22Rv1 (cell line): ENCODE measurements at regions not wholly inside any gene's neighbourhood (a gene's known extent, or its start where the extent isn't known, plus 50 kb on each side); places are given as distances from the start of the nearest gene placed in this dataset.
"Not testable (repeated sequence)": the region's sequence is repeated elsewhere in the genome, so short reads cannot be mapped to it uniquely, and the experiment has no call there.

Experiments used
- H3K27ac ChIP-seq: fragments of 450-650 bp; 2 replicates; pipeline ENCODE4 v1.5.1; 2017
- ZFX ChIP-seq: fragments of 450-650 bp; IDR thresholded peaks from 2 replicates; pipeline ENCODE4 v1.6.1; 2017; ENCODE audit warnings: antibody characterized with exemption, borderline replicate concordance
- TF ChIP-seq, protein P1 (sequence below): fragments of 450-650 bp; IDR thresholded peaks from 2 replicates; pipeline ENCODE4 v1.5.1; 2017; ENCODE audit warnings: mild to moderate bottlenecking

DNA sequence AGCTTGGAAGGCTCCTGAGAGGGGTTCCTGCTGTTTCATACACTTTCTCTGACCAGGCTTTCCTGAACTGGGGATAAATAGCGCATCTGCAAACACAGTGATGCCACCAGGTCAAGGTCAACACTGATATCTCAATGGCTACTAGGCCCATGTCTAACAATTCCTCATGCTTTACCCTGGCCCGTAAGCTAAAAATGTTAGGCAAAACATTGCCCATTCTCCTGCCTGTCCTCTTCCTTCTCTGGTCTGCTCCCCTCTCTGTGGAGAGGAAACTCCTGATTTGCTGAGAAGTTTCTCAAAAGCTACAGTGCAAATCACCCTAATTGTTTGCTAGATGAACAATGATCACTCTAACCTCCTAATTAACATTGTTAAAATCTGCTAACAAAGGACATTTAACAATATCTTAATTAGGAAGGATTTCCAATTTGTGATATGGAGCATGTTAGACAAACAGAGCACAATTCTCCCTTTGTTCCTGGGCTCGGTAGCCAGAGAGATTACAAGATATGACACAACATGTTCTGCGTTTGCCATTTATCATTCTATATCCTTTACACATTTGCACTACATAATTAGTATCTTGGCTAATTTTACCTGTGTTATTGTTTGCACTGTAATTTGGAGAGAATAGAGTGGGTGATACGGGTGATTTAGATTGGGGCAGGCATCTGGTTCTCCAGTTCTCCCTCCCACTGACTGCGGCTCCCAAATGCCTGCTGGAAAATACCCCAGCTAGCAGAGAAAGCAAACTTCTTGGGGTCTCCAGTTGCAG, 266.8 kb downstream of the CD83 start:
- no peak overlapping the region for H3K27ac ChIP-seq

DNA sequence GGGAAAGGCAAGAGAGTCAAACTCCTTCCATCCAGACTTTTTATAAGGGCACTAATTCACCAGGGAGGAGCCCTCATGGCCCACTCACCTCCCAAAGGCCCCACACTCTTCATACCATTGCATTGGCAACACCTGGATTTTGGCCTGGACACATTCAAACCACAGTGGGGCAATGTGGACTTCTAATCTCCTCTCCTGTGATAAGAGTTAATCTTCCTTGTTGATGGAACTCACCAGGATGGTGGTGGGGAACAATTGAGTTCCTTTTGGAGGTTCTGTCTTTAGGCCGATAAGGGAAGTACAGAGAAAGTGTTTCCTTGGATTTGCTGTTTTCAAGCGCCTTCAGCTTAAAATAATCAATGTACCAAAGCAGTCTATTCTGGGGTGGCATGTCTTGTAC, 268.7 kb downstream of the CD83 start:
- TF ChIP-seq, protein P1, sequence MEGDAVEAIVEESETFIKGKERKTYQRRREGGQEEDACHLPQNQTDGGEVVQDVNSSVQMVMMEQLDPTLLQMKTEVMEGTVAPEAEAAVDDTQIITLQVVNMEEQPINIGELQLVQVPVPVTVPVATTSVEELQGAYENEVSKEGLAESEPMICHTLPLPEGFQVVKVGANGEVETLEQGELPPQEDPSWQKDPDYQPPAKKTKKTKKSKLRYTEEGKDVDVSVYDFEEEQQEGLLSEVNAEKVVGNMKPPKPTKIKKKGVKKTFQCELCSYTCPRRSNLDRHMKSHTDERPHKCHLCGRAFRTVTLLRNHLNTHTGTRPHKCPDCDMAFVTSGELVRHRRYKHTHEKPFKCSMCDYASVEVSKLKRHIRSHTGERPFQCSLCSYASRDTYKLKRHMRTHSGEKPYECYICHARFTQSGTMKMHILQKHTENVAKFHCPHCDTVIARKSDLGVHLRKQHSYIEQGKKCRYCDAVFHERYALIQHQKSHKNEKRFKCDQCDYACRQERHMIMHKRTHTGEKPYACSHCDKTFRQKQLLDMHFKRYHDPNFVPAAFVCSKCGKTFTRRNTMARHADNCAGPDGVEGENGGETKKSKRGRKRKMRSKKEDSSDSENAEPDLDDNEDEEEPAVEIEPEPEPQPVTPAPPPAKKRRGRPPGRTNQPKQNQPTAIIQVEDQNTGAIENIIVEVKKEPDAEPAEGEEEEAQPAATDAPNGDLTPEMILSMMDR, result no peak
- TF ChIP-seq ZFX, result no peak
- H3K27ac ChIP-seq, result no peak overlapping the region

More for the DNA sequence above, 266.8 kb downstream of the CD83 start:
- TF ChIP-seq, protein P1, result no peak
- no peak for TF ChIP-seq ZFX

DNA sequence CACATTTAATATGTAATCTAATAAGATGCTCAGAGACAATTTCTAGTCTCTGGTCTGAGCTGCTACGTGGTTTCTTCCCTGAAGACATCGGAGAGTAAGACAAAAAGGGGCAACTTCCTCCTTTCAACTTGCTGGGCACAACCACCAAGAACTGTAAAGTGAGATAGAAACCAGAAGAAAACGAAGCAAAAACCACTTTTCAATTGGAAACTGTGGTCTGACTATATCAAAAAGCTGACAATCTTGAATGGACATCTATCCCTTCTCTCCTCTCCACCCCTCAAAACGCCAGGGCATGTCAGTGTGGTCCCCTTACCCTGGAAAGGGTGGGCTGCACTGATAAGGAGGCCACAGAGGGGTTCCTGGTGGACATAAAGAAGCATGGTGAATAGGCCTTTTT, 269.1 kb downstream of the CD83 start:
- no peak for TF ChIP-seq ZFX
- TF ChIP-seq, protein P1, result no peak
- no peak overlapping the region for H3K27ac ChIP-seq

DNA sequence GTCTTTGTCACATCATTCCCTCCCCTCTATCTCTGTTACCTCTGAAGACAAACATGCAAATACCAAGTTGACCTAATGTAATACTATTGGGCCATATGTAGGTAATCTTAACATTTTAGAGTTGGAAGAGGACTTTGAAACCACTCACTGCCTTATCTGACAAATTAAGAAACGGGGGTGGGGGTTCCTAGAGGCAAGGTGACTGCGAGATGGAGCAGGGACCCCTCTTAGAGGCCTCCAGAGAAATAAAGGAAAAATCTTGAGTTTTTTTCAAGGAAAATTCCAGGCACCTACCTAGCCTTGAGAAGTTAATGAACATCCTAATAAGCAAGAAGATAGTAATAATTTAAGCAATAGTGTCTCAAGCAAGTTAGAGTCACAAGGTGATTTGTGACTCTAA, 270.8 kb downstream of the CD83 start:
- TF ChIP-seq ZFX, result no peak
- TF ChIP-seq, protein P1, result no peak
- no peak overlapping the region for H3K27ac ChIP-seq

DNA sequence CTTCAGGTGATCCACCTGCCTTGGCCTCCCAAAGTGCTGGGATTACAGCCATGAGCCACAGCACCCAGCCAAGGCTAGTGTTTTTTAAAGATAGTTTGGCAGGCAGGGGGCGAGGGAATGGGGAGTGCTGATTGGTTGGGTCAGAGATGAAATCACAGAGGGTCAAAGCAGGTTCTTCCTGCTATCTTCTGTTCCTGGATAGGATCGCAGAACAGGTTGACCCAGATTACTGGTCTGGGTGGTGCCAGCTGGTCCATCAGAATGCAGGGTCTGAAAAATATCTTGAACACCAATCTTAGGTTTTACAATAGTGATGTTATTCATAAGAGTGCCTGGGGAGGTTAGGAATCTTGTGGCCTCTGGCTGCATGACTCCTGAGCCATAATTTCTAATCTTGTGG, 272.2 kb downstream of the CD83 start:
- not testable (repeated sequence) for H3K27ac ChIP-seq

DNA sequence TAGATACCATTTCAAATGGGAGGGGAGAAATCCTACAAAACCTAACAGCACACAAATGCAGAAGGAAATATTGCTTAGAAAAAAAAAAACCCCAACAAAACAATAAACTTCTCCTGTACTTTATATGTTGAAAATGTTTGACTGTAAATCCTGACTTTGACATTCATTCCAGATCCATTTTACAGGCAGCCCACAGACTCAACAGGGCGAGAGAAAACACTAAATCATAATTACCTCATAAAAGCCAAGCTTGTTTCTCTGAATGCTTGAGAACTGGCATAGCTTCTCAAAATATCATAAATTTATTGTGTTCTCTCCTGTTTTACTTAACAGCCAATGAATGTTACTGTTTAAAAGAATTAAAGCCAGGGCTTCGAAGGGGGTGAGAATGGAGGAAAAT, 273.2 kb downstream of the CD83 start:
- TF ChIP-seq, protein P1, result no peak
- no peak for TF ChIP-seq ZFX
- H3K27ac ChIP-seq, result no peak overlapping the region

DNA sequence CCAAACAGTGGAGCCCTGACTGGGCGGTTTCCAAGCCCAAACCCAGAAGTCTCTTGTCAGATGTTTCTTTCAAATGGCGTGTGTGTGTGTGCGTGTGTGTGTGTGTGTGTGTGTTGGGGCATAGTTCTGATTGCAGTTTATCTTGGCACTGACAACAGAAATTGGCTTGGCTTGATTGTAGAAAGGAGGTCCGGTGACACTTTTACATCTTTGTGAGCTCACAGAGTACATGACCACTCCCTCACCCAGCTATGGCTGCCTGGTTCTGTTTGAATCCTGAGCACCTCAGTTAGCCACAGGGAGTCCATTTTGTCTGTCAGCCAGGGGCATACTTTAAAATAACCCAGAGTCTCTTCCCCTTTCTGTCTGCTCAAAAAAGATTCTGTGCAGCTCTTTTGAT, 276.3 kb downstream of the CD83 start:
- no peak for TF ChIP-seq ZFX
- TF ChIP-seq, protein P1, result no peak
- H3K27ac ChIP-seq, result no peak overlapping the region

DNA sequence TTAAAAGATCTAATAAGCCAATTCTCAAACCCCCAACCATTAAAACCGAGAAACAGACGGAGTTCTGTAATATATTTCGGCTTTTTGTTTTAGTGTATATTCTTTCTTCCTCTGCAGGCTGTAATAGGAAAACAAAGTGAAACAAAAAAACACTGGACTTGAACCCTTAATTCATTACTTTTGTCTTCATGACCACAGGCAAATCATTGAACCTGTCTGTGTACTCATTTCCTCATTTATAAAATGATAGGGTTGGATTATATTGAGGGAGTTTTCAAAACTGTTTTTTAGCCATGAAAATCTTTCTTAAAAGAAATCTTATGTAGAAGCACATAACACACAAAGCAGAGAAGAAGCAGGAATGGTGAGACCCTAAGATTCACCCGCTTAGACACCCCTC, 278.8 kb downstream of the CD83 start:
- no peak overlapping the region for H3K27ac ChIP-seq
- TF ChIP-seq, protein P1, result no peak
- TF ChIP-seq ZFX, result no peak
